Stimulated activated CD4-positive, alpha-beta T cell treated with anti-CD3 and anti-CD28 coated beads, Interleukin-1b, Interleukin-23, amount 100 ng/mL, for 48 hours (primary cell): ENCODE measurements at regions not wholly inside any gene's neighbourhood (a gene's known extent, or its start where the extent isn't known, plus 50 kb on each side); places are given as distances from the start of the nearest gene placed in this dataset.
"Not testable (repeated sequence)": the region's sequence is repeated elsewhere in the genome, so short reads cannot be mapped to it uniquely, and the experiment has no call there.

Experiments
- DNase-seq: peaks from one replicate; pipeline ENCODE4 v3.0.0-alpha.2; 2020

DNA sequence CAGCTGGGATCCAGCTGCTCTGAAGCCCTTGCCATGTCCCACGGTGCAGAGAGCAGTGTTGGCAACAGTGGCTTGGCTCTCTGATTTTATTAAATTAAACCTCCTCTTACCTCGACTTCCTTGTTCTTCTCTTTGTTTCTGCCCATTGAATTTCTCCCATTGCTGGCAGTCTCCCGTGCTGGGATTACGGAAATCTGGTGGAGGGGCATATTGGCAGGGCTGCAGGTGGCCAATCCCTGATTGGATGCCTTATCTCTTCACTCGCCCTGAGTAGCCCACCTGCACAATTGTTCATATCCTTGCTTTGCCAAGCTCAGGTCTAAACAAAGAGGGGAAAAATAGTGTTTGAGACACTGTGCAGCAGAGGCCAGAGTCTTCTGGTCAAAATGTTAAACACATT lies 493.9 kb downstream of the TMA16 start:
- DNase-seq = no peak

DNA sequence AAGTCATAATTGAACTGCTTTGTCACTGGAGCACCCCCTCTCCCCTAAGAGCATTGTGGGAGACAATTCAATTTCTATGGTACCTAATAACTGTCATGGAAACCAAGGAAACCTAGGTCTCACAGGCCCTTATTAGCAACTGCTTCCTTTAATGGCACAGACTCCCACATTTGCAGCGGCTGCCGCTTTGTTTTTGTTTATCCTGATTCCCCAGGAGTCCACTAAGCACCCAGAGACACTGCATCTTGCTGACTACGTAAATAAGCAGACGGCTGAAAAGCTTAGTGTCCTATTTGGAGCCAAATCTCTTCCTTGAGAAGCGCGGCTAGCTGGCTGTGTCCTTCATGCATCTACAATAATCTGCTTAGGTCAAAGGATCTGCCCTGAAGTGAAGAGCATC lies 494.4 kb downstream of the TMA16 start:
- DNase-seq = no peak

DNA sequence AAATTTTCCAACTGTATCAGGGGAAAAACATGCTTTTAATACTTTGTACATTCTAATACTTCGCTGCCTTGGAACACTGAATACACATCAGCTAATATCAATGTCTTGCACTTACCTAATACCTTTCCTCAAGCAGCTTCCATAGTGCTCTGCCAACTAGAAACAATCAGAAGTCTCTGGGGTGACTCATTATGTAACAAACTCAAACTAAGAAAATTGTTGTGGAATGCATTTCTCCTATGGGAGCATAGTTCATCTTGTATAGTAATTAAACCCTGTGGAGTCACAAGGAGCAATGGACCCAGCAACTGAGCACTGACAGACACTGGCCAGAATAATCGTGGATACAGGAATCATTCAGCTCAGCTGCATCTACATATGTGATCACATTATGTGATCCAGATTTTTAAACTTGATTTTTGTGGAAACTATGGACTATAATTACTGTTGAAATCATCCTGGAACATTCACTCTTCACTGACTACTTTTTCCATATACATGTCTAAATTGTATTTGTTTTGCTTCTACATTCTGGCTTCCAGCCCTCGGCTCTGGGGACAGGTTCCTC lies 496.9 kb downstream of the TMA16 start:
- DNase-seq = no peak

DNA sequence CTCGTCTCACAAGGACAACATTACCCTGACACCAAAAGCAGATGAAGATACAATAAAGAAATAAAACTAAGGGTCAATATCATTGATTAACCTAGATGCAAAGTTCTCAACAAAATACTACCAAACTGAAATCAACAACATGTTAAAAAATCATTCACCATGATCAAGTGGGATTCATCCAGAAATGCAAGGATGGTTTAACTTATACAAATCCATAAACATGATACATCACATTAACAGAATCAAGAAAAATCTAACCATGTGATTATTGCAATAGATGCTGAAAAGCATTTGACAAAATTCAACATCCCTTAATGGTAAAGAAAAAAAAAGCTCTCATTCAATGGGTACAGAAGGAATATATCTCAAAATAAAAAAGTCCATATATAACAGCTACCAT lies 514.9 kb downstream of the TMA16 start:
- DNase-seq = no peak

DNA sequence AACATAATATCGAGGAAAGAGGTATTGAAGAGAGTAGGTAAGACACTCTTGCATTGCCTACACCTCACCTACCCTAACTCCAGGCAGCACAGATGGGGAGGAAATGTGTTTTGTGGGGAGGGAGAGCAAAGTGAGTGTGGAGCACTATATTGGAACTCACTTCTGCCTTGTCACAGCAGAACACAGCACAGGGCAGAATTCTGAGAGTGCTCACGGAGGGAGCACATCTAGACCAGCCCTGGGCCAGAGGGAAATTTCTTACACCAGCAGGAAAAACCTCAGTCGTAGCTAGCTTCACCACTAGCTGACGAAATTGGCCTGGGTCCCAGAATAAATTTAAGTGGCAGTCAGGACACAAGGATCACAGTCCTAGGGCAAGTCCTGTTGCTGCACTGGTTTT lies 517.3 kb downstream of the TMA16 start:
- no peak for DNase-seq

- DNase-seq = no peak
Observed at GRCh38 chr4:164012396-164013027, 518.0 kb downstream of the TMA16 start.

GRCh38 chr4:164021947-164022346 lies 527.5 kb downstream of the TMA16 start:
- DNase-seq = no peak

GRCh38 chr4:164023214-164023613 lies 528.7 kb downstream of the TMA16 start:
- no peak for DNase-seq

GRCh38 chr4:164027805-164028204 lies 533.3 kb downstream of the TMA16 start:
- DNase-seq = no peak

DNA sequence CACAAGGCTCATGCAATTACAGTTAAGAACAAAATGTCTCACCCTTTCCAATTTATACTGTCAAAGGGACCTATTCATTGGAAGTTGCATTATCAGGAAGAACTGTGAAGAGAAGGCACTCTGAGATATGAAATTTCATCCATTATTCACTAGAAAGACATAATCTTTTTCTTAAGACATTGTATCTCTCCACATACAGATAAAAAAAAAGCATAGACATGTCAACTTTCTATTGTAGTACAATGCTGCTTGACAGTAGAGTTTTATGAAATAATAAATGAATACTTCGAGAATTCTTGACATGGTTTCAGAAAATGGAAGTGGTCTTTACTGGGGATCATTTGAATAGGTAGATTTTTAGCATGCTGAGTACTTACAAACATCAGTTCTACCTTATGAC lies 545.0 kb downstream of the TMA16 start:
- DNase-seq = no peak

GRCh38 chr4:164056426-164057142 lies 562.1 kb downstream of the TMA16 start:
- DNase-seq = no peak

DNA sequence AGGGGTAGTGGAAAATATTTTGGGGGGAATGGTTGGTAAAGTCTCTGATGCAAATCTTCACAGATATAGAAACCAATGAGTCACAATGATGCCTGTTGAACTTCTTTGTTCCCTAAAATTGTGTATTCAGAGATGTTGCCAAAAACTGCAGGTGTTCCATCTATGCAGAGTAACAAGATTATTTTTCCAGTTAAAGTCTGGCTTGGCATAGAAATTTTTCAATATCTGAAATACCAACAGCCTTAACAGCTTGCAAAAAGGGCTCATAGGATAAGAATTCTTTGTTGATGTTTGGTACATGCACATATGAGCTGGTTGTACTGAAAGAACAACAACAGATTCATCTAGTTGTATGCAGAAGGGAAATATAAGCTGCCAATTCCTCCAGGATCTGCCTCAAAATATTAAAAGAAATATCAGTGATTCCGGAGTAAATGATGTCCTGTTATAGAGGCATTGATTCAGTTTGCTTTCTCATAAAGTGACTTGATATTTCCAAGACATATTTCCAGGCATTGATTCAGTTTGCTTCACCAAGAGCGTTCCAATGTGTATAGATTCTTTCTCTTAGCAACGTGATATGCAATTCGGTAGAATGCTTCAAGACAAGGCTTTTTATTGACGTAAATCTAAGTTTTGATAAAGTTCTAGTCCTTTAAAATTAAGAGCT lies 564.4 kb downstream of the TMA16 start:
- DNase-seq = no peak

- no peak for DNase-seq
Observed at GRCh38 chr4:164060456-164060855, 566.0 kb downstream of the TMA16 start.

- DNase-seq = no peak
Observed at GRCh38 chr4:164068392-164068791, 573.9 kb downstream of the TMA16 start.

DNA sequence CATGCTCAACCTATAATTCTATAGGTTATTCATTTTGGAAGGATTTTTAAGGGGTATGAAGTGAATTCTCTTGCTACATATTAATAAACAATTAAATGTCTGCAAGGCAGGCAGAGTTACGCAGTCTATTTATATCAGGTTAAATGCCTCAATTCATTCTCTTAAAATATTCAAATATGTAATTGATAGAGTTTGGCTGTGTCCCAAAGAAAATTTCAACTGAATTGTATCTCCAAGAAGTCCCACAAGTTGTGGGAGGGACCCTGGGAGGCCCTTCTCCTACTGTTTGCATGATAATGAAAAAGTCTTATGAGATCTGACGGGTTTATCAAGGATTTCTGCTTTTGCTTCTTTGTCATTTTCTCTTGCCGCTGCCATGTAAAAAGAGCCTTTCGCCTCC lies 576.1 kb downstream of the TMA16 start:
- DNase-seq = no peak

GRCh38 chr4:164081371-164081770 lies 586.9 kb downstream of the TMA16 start:
- DNase-seq = no peak

DNA sequence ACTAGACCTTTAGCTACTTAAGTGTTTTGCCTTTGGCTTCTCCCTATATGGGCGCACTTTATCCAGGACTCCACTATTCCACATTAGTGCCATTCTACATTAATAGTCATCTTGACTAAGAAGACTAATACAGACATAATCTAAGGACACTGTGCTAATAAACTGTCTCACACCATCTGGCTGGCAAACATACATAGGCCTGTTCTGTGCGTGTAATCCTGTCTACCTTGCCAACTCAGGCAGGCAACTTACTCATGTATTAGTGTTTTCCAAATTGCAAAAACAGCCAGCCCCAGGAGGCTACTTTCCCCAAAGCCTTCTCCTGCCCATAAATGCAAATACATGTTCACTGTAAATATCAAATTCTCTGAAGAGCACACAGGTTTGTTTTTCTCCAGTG lies 587.3 kb downstream of the TMA16 start:
- no peak for DNase-seq

- no peak for DNase-seq
Observed at GRCh38 chr4:164087733-164088132, 593.2 kb downstream of the TMA16 start.

DNA sequence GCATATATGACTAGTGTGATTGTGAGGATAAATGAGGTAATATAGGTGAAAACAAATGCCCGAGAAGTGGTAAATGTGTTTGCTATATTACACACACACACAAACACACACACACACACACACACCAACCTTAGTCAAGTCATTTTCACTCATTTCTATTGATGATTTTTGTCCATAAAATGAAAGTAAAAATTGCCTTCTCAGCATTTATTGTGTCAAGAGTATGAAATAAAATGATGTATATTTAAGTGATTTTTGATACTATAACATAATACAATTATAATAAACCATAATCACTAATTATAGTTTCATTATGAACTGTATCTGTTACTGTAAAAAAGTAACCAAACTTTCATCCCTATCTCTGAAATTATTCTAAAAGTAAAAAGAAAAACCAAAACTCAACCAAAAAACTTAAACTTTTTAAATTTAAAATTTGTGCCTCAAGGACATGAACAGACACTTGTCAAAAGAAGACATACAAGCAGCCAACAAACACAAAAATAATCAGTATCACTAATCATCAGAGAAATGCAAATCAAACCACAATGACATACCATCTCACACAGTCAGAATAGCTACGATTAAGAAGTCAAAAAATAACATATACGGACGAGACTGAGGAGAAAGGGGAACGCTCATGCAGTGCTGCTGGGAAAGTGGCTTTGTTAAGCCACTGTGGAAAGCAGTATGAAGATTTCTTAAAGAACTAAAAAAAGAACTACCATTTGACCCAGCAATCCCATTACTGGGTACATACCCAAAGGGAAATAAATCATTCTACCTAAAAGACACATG lies 601.0 kb downstream of the TMA16 start:
- DNase-seq = no peak

DNA sequence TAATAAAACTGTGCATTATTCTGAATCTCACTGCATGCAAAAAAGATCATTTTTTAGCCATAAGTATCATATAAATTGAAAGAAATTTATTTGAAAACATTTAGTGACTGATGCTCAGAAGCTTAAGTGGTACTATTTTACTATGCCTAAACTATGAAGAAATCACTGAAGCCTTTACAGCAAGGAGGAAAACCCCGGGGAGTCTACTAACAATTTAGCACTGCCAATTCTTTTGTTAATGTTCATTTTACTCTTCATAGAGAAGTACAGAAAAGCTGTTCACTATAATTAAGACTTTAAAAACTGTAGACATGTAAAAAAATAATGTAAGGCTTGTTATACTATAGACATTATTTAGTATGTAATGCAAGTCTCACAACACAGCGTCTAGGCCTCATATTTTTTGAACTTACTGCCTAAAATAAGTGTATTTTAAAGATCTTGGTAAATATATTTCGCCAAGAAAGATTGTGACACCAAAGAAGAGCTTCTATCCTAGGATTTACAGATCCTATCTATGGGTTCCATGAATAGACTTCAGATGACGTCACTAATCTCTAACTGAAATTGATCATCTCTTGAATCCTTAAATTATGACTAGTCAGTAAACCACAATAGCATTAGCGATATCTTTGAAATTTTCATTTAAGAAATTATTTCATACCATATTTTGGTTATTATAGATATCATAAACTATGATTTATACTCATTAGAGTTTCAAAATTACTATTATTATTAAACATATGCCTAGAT lies 602.5 kb downstream of the TMA16 start:
- DNase-seq = no peak

DNA sequence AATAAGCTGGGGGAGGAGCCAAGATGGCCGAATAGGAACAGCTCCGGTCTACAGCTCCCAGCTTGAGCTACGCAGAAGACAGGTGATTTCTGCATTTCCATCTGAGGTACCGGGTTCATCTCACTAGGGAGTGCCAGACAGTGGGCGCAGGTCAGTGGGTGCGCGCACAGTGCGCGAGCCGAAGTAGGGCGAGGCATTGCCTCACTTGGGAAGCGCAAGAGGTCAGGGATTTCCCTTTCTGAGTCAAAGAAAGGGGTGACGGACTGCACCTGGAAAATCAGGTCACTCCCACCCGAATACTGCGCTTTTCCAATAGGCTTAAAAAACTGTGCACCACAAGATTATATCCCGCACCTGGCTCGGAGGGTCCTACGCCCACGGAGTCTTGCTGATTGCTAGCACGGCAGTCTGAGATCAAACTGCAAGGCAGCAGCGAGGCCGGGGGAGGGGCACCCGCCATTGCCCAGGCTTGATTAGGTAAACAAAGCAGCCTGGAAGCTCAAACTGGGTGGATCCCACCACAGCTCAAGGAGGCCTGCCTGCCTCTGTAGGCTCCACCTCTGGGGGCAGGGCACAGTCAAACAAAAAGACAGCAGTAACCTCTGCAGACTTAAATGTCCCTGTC lies 606.4 kb downstream of the TMA16 start:
- DNase-seq = not testable (repeated sequence)

DNA sequence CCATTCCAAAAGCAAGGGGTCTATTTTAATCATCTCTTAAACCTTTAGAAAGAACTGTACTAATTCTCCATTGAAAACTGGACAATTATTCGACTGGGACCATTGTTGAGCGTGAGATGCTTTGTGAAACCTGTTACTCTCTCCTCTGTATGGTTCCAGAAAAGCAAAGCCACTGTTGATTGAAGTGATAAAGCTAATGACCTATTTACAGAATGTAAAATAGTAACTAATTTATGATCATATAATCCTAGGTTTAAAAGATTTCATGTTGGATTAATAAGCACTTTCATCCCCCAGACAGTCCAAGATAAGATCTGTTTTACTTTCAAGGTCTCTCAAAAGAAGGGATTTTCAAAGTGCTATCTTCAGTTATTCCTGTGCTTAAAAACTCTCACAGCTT lies 614.5 kb downstream of the TMA16 start:
- DNase-seq = no peak
